Peyer's patch (tissue), 4 donors: ENCODE measurements at regions not wholly inside any gene's neighbourhood (a gene's known extent, or its start where the extent isn't known, plus 50 kb on each side); places are given as distances from the start of the nearest gene placed in this dataset.

Experiments used
- DNase-seq, 3 donors: peaks; one replicate each; pipeline ENCODE4 v3.0.0-alpha.2; 2017 to 2019
- H3K27ac ChIP-seq, 4 donors: fragments of 200-600 bp; sonication (generic); one replicate each; pipeline ENCODE4 v1.5.1; 2016 to 2019
- H3K27me3 ChIP-seq, 2 donors: fragments of 200-600 bp; sonication (generic); one replicate each; pipeline ENCODE4 v1.5.1; 2019
- H3K36me3 ChIP-seq, 3 donors: fragments of 200-600 bp; sonication (generic); one replicate each; pipeline ENCODE4 v1.5.1; 2016 to 2019
- H3K4me1 ChIP-seq, 4 donors: fragments of 200-600 bp; sonication (generic); one replicate each; pipeline ENCODE4 v1.5.1; 2016 to 2019
- H3K4me3 ChIP-seq, 4 donors: fragments of 200-600 bp; sonication (generic); 1 replicate in 3 of 4; 2 replicates in 1 of 4; pipeline ENCODE4 v1.5.1; 2016 to 2019; ENCODE audit warnings: mild to moderate bottlenecking in 1 of 4
- H3K9me3 ChIP-seq, 4 donors: fragments of 200-600 bp; sonication (generic); one replicate each; pipeline ENCODE4 v1.5.1; 2016 to 2019; ENCODE audit warnings: mild to moderate bottlenecking in 1 of 4
- CTCF ChIP-seq, 6 experiments: fragments of 450-650 bp in 4 of 6; fragments of 200-600 bp in 2 of 6; sonication (generic) in 1 of 6; IDR thresholded peaks; one replicate each; pipeline ENCODE4 v1.5.1; 2017 to 2019; ENCODE audit warnings: antibody characterized with exemption in 6 of 6, mild to moderate bottlenecking in 3 of 6, moderate library complexity in 1 of 6
- POLR2A ChIP-seq, 2 donors: fragments of 450-650 bp; IDR thresholded peaks; one replicate each; pipeline ENCODE4 v1.5.1; 2017; ENCODE audit warnings: antibody characterized with exemption in 2 of 2, mild to moderate bottlenecking in 2 of 2, moderate library complexity in 2 of 2

GRCh38 chr6:91868539-91869202 is 1281.8 kb upstream of the MAP3K7 start:
- Histone ChIP-seq H3K36me3 (no peaks in the 10 kb centered on the region), H3K27me3 (no peaks in the 10 kb centered on the region), H3K4me1 (no peaks in the 10 kb centered on the region), H3K9me3 (no peaks in the 10 kb centered on the region), H3K4me3 (no peak overlapping the region), H3K27ac (no peak overlapping the region)
- no peak for DNase-seq
- TF ChIP-seq POLR2A (IDR thresholded peaks at IDR 0.05) (no peak), CTCF (IDR thresholded peaks at IDR 0.05) (no peak)

GRCh38 chr6:91865889-91866288 is 1279.0 kb upstream of the MAP3K7 start:
- H3K4me3 ChIP-seq, result no peak overlapping the region
- no peaks in the 10 kb centered on the region for H3K9me3 ChIP-seq
- H3K27me3 ChIP-seq, result no peaks in the 10 kb centered on the region
- no peak for TF ChIP-seq POLR2A (IDR thresholded peaks at IDR 0.05)
- no peak for TF ChIP-seq CTCF (IDR thresholded peaks at IDR 0.05)
- H3K36me3 ChIP-seq, result no peaks in the 10 kb centered on the region
- no peaks in the 10 kb centered on the region for H3K4me1 ChIP-seq
- DNase-seq, result no peak
- no peak overlapping the region for H3K27ac ChIP-seq

GRCh38 chr6:91864911-91865310 is 1278.0 kb upstream of the MAP3K7 start:
- TF ChIP-seq CTCF (IDR thresholded peaks at IDR 0.05) (no peak), POLR2A (IDR thresholded peaks at IDR 0.05) (no peak)
- H3K27me3 ChIP-seq, result no peaks in the 10 kb centered on the region
- no peaks in the 10 kb centered on the region for H3K9me3 ChIP-seq
- no peak for DNase-seq
- no peak overlapping the region for H3K27ac ChIP-seq
- H3K36me3 ChIP-seq, result no peaks in the 10 kb centered on the region
- no peaks in the 10 kb centered on the region for H3K4me1 ChIP-seq
- H3K4me3 ChIP-seq, result no peak overlapping the region

- Histone ChIP-seq H3K27ac (no peak overlapping the region), H3K36me3 (no peaks in the 10 kb centered on the region), H3K9me3 (no peaks in the 10 kb centered on the region), H3K4me3 (no peak overlapping the region), H3K27me3 (no peaks in the 10 kb centered on the region), H3K4me1 (no peaks in the 10 kb centered on the region)
- no peak for DNase-seq
- TF ChIP-seq CTCF (IDR thresholded peaks at IDR 0.05), result no peak
- no peak for TF ChIP-seq POLR2A (IDR thresholded peaks at IDR 0.05)
Observed at GRCh38 chr6:91860541-91861335, 1273.9 kb upstream of the MAP3K7 start.

GRCh38 chr6:91852252-91852651 is 1265.4 kb upstream of the MAP3K7 start:
- TF ChIP-seq POLR2A (IDR thresholded peaks at IDR 0.05) (no peak), CTCF (IDR thresholded peaks at IDR 0.05) (no peak)
- Histone ChIP-seq H3K36me3 (no peaks in the 10 kb centered on the region), H3K27me3 (no peaks in the 10 kb centered on the region), H3K4me3 (no peak overlapping the region), H3K27ac (no peak overlapping the region), H3K9me3 (no peaks in the 10 kb centered on the region), H3K4me1 (no peaks in the 10 kb centered on the region)
- DNase-seq, result no peak
